Ovary (tissue), 3 donors: ENCODE measurements at regions not wholly inside any gene's neighbourhood (a gene's known extent, or its start where the extent isn't known, plus 50 kb on each side); places are given as distances from the start of the nearest gene placed in this dataset.

ENCODE experiments used
- EP300 ChIP-seq: sonication (generic); formaldehyde crosslinking; IDR thresholded peaks from one replicate; pipeline ENCODE4 v1.6.1; 2017; ENCODE audit warnings: antibody characterized with exemption
- POLR2A ChIP-seq: fragments of 450-650 bp; IDR thresholded peaks from one replicate; pipeline ENCODE4 v1.6.1; 2017; ENCODE audit warnings: antibody characterized with exemption, mild to moderate bottlenecking, moderate library complexity
- TF ChIP-seq, protein P1 (sequence below), 3 donors: fragments of 450-650 bp in 2 of 3; fragments of 200-600 bp in 1 of 3; IDR thresholded peaks; one replicate each; pipeline versions ENCODE4 v1.5.1 to v1.8.0; 2016 to 2022; ENCODE audit warnings: antibody characterized with exemption in 3 of 3, mild to moderate bottlenecking in 1 of 3
- donor health status: DM: no; HTN: no; CAD: no.

DNA sequence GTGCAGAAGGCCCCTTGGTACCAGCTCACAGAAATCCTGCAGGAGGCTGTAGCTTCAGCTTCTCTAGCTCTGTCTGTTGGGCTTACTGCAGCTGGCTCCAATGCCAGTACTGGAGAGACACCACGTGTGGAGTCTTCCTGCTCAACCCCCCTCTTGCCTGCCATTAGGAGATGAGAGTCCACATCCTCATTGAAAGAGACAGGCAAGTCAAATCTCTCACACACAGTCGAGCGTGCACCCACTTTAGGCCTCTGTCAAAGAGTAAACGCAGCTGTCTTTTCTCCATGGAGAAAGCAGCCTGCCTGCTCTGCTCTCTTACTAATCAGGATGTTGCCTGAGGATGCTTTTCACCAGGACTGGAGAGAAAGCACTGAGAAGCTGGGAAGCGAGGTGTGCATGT is 523.0 kb upstream of the NBEA start:
- TF ChIP-seq, protein P1, sequence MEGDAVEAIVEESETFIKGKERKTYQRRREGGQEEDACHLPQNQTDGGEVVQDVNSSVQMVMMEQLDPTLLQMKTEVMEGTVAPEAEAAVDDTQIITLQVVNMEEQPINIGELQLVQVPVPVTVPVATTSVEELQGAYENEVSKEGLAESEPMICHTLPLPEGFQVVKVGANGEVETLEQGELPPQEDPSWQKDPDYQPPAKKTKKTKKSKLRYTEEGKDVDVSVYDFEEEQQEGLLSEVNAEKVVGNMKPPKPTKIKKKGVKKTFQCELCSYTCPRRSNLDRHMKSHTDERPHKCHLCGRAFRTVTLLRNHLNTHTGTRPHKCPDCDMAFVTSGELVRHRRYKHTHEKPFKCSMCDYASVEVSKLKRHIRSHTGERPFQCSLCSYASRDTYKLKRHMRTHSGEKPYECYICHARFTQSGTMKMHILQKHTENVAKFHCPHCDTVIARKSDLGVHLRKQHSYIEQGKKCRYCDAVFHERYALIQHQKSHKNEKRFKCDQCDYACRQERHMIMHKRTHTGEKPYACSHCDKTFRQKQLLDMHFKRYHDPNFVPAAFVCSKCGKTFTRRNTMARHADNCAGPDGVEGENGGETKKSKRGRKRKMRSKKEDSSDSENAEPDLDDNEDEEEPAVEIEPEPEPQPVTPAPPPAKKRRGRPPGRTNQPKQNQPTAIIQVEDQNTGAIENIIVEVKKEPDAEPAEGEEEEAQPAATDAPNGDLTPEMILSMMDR (IDR thresholded peaks at IDR 0.05): no peak
- no peak for TF ChIP-seq EP300
- no peak for TF ChIP-seq POLR2A
